Activated CD4-positive, alpha-beta T cell treated with anti-CD3 and anti-CD28 coated beads, Interleukin-2, amount 50 U/mL, for 16 hours (primary cell): ENCODE measurements at regions not wholly inside any gene's neighbourhood (a gene's known extent, or its start where the extent isn't known, plus 50 kb on each side); places are given as distances from the start of the nearest gene placed in this dataset.
"Not testable (repeated sequence)": the region's sequence is repeated elsewhere in the genome, so short reads cannot be mapped to it uniquely, and the experiment has no call there.

Source experiments
- DNase-seq: peaks from one replicate; pipeline ENCODE4 v3.0.0-alpha.2; 2020

- no peak for DNase-seq
Observed at GRCh38 chr14:53855574-53855973, 101.1 kb downstream of the BMP4 start.

DNA sequence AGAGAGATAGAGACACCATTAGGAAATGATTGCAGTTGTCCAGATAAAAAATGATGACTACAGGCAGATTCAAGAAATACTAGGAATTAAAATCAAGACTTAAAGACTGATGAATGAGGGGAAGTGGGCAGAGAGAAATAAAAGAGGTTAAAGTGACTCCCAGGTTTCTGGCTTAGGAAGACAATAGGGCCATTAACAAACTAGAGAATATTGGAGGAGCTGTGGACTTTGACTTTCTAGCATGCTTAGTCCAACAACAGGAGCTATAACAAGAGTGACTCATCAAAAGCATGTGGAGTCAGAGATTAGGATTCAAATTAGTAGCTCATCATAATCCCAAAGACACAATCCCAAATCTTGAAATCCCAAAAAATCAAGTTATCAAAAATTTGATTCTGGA lies 101.5 kb downstream of the BMP4 start:
- no peak for DNase-seq

GRCh38 chr14:53851394-53852090 lies 105.1 kb downstream of the BMP4 start:
- DNase-seq = no peak

DNA sequence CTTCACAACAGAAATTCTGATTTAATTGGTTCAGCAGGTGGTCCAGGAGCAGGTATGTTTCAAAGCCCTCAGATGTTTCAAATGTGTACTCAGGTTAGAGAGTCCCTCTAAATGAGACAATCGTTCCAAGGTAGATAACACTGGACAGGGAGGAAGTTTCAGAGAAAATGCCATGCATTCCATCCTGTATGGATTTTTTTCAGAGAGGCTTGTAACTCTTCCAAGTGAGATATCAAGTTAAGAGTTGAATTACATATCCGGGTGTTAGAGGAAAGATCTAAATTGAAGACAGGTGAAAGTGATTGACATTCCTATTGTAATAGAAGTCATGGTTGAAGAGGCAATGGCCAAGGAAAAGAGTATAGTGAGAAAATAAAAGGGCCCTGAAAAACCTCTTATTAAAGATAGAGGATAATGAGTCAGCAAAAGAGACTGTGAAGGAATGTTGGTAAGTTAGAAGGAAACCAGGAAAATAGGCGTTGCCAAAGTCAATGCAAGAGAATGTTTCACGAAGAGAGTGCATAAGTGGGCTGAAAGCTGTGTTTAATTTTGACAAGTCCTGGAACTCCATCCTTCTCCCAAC lies 105.8 kb downstream of the BMP4 start:
- DNase-seq = no peak

DNA sequence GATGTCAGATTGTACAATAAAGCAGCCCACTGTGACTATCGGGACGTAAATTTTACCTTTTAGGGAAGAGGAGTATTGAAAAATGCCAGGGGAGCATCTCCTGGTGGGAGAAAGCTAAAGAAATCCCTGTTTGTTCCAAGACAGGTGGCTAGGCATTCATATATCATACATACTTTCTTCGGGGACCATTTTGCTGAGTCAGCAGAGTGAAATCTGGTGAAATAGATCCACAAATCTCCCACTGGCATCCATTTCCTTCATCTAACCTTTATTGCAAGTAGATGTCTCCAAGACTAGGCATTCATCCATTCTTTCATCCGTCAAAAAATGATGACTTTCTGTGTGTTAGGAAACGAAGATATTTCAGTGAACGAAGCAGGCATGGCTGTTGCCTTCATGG lies 107.1 kb downstream of the BMP4 start:
- DNase-seq = no peak

GRCh38 chr14:53848854-53849253 lies 107.8 kb downstream of the BMP4 start:
- DNase-seq = no peak

DNA sequence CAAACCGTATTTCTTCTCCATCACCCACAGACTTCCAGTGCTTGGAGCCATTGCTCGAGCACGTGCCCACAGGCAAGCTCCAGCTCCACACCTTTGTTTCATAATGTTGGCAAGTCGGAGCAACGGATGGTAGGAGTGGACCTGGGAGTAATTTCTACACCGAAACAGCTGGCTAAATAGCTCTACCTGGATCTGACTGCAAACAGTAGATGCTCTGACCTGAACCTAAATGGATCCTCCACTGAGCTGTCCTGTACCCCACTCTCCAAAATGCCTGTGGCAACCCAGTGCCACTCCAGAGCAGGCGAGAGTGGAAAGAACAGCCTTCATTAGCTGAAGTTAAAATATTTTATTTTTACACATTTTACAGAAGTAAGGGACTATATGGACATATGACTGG lies 108.7 kb downstream of the BMP4 start:
- no peak for DNase-seq

DNA sequence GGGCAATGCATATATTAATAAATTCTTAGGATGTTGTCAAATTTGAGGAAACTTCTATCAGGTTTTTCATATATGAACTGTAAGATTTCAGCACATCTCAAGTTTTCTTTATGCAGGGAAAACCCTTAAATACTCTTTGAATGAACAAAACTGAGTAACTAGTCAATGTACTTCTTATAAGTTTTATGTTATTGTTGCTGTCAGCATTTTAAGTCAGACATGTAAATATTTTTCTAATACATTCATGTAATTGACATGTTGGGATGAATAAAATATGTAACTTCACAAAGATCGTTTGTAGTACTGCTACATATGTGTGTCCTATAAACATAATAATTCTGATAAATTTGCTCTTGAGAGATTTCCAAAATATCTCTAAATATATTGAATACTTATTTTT lies 109.6 kb downstream of the BMP4 start:
- DNase-seq = no peak

DNA sequence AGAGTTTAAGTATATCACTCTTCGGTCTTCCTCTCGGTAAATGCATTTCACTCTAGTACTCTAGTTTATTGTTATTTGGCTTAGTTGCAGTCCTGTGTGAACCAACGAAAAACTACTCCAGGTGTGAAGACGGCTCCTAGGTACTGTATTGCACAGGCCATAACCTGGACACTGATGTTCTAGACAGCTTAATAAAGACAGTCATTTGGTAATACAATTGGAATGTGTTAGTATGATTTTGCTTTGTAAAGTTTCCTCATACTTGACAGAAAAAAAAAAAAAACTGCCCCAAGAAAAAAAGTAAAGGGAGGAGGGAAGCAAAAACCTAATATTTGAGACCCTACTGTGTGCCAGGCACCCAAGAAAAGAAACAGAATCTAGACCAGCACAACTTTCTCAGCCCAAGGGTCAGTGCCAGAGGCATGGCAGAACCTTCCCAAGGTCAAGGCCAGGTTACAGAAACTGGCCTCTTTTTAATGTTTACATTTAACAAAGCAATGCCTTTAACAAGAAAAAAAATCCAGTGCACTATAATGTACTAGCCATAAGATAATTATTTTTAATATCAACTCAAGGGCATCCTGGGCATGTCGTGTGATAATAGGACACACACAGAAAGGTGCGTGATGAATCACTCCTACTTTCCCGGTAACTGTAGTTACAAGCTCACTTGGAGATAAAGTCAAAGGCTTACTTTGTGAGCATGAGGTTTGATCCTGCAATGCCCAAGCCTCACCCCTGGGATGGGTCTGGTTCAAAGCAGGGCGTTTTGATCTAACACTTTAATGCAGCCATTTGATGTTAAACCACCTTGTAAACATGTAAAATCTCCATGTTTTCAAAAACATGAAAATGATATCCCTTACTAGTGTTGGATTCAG lies 110.6 kb downstream of the BMP4 start:
- DNase-seq = no peak

DNA sequence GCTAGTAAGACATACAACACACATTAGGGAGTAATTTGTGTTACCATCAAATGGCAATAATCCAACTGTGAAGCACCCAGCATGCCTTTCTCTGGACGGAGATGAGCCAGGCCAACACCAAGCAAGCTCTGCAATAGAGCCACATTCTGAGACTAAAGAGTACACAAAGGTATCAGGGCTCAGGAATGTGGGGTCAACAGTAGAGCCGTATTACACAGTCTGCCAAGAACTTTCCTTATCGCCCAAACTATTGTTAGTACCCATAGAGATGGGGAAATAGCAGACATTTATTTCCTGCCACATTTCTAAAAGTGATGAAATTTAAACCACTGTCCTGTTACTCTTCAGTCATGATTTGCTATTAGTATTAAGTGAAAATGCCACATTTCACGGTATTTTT lies 113.7 kb downstream of the BMP4 start:
- no peak for DNase-seq

DNA sequence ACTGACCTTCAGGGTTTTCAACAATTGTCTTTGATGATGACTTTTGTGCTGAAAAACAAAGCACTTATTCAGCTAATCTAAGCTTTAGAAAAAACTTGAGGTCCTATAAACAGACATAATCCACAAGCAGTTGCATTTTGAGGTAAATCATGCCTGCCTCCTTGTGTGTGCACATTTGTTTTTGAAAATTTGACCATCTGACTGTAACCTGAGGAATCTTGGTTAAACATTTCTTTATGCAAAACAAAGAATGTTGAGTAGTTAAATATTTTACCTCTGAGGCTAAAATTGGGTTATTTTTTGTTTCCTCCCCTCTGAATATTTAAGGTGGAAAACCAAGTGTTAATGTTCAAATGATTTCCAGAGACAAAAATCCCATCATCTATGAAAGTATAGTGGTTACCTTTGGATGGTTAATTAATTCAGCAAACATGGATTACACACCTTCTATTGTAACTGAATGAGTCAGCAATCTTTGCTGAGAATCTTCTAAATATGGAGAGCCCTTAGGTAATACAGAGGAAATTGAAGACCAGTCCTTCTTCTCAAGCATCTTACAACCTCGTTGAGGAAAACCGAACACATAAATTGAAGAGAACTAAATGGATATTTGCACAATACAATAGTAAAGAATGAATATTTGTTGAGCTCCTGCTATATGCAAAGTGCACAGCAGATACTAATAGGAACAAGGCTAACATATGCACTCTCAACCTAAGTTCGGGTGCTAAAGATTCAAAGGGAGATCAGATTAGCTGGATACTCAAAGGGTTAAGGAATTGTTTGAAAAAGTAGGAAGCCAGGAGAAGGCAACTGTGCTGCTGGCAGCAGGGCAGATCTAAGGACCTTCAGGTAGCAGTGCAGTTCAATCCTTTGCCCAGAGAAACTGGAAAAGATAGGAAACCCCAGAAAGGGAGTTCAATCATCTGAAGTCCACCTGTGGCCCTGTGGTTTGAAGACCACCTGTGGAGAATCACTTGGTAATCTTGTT lies 115.2 kb downstream of the BMP4 start:
- no peak for DNase-seq

GRCh38 chr14:53840444-53840843 lies 116.2 kb downstream of the BMP4 start:
- DNase-seq = no peak

- no peak for DNase-seq
Observed at GRCh38 chr14:53838374-53838773, 118.3 kb downstream of the BMP4 start.

DNA sequence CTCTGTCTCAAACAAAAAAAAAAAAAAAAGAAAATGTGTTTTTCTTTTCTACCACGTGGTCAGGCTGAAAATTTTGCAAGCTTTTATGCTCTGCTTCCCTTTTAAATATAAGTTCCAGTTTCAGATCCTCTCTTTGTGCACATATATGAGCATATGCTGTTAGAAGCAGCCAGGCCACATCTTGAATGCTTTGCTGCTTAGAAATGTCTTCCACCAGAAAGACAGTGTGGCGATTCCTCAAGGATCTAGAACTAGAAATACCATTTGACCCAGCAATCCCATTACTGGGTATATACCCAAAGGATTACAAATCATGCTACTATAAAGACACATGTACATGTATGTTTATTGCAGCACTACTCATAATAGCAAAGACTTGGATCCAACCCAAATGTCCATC lies 119.0 kb downstream of the BMP4 start:
- DNase-seq = not testable (repeated sequence)

GRCh38 chr14:53836551-53836950 lies 120.1 kb downstream of the BMP4 start:
- no peak for DNase-seq

GRCh38 chr14:53828820-53829219 lies 127.8 kb downstream of the BMP4 start:
- no peak for DNase-seq

GRCh38 chr14:53824061-53824460 lies 132.6 kb downstream of the BMP4 start:
- no peak for DNase-seq

DNA sequence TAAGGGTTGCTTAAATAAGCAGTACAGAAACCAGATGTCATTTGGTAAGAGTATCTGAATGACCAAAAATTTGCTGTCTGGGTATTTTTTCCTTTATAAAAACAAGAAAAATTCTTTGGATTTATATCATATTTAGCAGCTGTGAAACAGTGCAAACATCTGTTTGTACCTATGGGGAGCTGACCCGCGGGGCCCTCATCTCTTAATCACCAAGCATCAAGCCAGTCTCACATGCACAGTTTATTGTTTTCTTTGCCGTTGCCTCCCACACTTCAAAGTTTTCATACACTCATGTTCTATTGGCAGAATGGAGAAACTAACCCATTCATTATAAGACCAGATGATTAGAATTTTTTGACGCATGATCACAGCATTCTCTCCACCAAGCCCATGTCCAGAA lies 142.2 kb downstream of the BMP4 start:
- no peak for DNase-seq

DNA sequence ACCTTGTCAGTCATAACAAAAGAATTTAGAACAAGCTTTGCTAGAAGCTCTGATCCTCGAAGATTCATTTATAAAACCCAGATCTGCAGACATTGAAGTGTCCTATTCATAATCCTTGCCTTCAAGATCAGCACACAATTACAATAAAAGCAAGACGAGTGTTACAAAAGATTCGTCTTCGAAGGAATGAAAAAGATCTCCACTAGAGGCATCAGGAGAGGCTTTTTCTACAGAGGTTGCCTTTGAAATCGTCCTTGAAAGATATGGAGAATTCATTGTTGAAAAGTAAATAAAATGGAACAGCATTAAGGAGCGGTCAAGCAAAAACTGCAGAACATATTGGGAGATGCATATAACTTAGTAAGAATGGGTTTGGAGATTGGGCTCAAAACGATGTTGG lies 146.4 kb downstream of the BMP4 start:
- no peak for DNase-seq

GRCh38 chr14:53808042-53808441 lies 148.6 kb downstream of the BMP4 start:
- no peak for DNase-seq

- no peak for DNase-seq
Observed at GRCh38 chr14:53807542-53807941, 149.1 kb downstream of the BMP4 start.

DNA sequence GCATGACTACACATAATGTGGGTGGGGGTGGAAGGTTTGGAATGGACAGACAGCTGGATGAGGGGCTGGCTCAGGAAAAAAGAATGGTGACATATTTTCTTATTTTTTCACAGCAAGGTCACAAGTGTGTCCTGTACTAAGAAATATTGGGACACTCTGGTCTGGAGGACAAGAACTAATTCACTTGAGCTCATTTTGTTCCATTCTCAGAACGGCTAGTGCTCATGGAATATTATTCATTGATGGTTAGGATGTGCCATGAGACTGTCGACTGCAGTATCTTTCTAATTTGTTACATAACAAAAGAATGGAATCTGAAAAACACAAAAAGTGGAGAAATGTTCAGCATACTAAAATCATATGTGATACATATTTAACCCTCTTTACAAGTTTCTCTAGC lies 149.5 kb downstream of the BMP4 start:
- no peak for DNase-seq

GRCh38 chr14:53796734-53797133 lies 159.9 kb downstream of the BMP4 start:
- no peak for DNase-seq
